ENCODE measurements at regions not wholly inside any gene's neighbourhood (a gene's known extent, or its start where the extent isn't known, plus 50 kb on each side); places are given as distances from the start of the nearest gene placed in this dataset.
"Not testable (repeated sequence)": the region's sequence is repeated elsewhere in the genome, so short reads cannot be mapped to it uniquely, and the experiment has no call there.

GRCh38 chr20:5492937-5493336 lies 117.9 kb downstream of the GPCPD1 start:
- Mint-ChIP-seq H3K36me3 (no peaks in the 10 kb centered on the region), H3K4me1 (ENCODE audit: low read depth in 2 of 2) (peaks cover 11 to 14% of the 10 kb centered on the region in 2 donors), H3K9me3 (no peaks in the 10 kb centered on the region), H3K27ac (no peak overlapping the region), H3K27me3 (peaks cover 0 to 12% of the 10 kb centered on the region in 2 donors), H3K4me3 (no peak overlapping the region)
- no peak for ATAC-seq
- no peak for DNase-seq (ENCODE audit: low spot score)

GRCh38 chr20:5491455-5491854 lies 119.4 kb downstream of the GPCPD1 start:
- Mint-ChIP-seq H3K4me3 (no peak overlapping the region), H3K27me3 (peaks cover 6 to 21% of the 10 kb centered on the region in 2 donors), H3K9me3 (no peaks in the 10 kb centered on the region), H3K4me1 (ENCODE audit: low read depth in 2 of 2) (peaks cover 14 to 21% of the 10 kb centered on the region in 2 donors), H3K36me3 (no peaks in the 10 kb centered on the region), H3K27ac (no peak overlapping the region)
- DNase-seq (ENCODE audit: low spot score) (no peak), ATAC-seq (no peak)

GRCh38 chr20:5489601-5490000 lies 121.2 kb downstream of the GPCPD1 start:
- peaks cover 8 to 24% of the 10 kb centered on the region in 2 donors for H3K27me3 Mint-ChIP-seq
- no peak overlapping the region for H3K27ac Mint-ChIP-seq
- peaks cover 20 to 28% of the 10 kb centered on the region in 2 donors for H3K4me1 Mint-ChIP-seq (ENCODE audit: low read depth in 2 of 2)
- DNase-seq (ENCODE audit: low spot score) (no peak), ATAC-seq (no peak)
- no peaks in the 10 kb centered on the region for H3K9me3 Mint-ChIP-seq
- H3K36me3 Mint-ChIP-seq, result no peaks in the 10 kb centered on the region
- no peak overlapping the region for H3K4me3 Mint-ChIP-seq

GRCh38 chr20:5488823-5489222 lies 122.0 kb downstream of the GPCPD1 start:
- Mint-ChIP-seq H3K27ac (peak overlapping the region in 1 of 2 donors; percentile 21), H3K4me1 (ENCODE audit: low read depth in 2 of 2) (peaks cover 20 to 28% of the 10 kb centered on the region in 2 donors), H3K27me3 (peaks cover 8 to 21% of the 10 kb centered on the region in 2 donors), H3K36me3 (no peaks in the 10 kb centered on the region), H3K9me3 (no peaks in the 10 kb centered on the region), H3K4me3 (no peak overlapping the region)
- no peak for DNase-seq (ENCODE audit: low spot score)
- ATAC-seq, result no peak

GRCh38 chr20:5486377-5487054 lies 124.3 kb downstream of the GPCPD1 start:
- no peak for DNase-seq (ENCODE audit: low spot score)
- peaks cover 8 to 21% of the 10 kb centered on the region in 2 donors for H3K27me3 Mint-ChIP-seq
- H3K4me3 Mint-ChIP-seq, result no peak overlapping the region
- ATAC-seq, result peak in 1 of 2 donors; percentile 57
- peaks cover 17 to 28% of the 10 kb centered on the region in 2 donors for H3K4me1 Mint-ChIP-seq (ENCODE audit: low read depth in 2 of 2)
- no peak overlapping the region for H3K27ac Mint-ChIP-seq
- H3K36me3 Mint-ChIP-seq, result no peaks in the 10 kb centered on the region
- H3K9me3 Mint-ChIP-seq, result no peaks in the 10 kb centered on the region

GRCh38 chr20:5484926-5485325 lies 125.9 kb downstream of the GPCPD1 start:
- no peak overlapping the region for H3K4me3 Mint-ChIP-seq
- H3K36me3 Mint-ChIP-seq, result no peaks in the 10 kb centered on the region
- peaks cover 9 to 18% of the 10 kb centered on the region in 2 donors for H3K4me1 Mint-ChIP-seq (ENCODE audit: low read depth in 2 of 2)
- no peaks in the 10 kb centered on the region for H3K9me3 Mint-ChIP-seq
- H3K27me3 Mint-ChIP-seq, result peaks cover 8 to 21% of the 10 kb centered on the region in 2 donors
- ATAC-seq (no peak), DNase-seq (ENCODE audit: low spot score) (no peak)
- H3K27ac Mint-ChIP-seq, result no peak overlapping the region

GRCh38 chr20:5484346-5484745 lies 126.5 kb downstream of the GPCPD1 start:
- Mint-ChIP-seq H3K4me3 (no peak overlapping the region), H3K36me3 (no peaks in the 10 kb centered on the region), H3K9me3 (no peaks in the 10 kb centered on the region), H3K27me3 (peaks cover 8 to 21% of the 10 kb centered on the region in 2 donors), H3K4me1 (ENCODE audit: low read depth in 2 of 2) (peaks cover 9 to 18% of the 10 kb centered on the region in 2 donors), H3K27ac (no peak overlapping the region)
- DNase-seq (ENCODE audit: low spot score) (no peak), ATAC-seq (no peak)

- ATAC-seq (no peak), DNase-seq (ENCODE audit: low spot score) (no peak)
- Mint-ChIP-seq H3K4me3 (no peak overlapping the region), H3K36me3 (no peaks in the 10 kb centered on the region), H3K9me3 (no peaks in the 10 kb centered on the region), H3K27me3 (peaks cover 11 to 19% of the 10 kb centered on the region in 2 donors), H3K27ac (no peak overlapping the region), H3K4me1 (ENCODE audit: low read depth in 2 of 2) (peaks cover 9 to 14% of the 10 kb centered on the region in 2 donors)
Measured at GRCh38 chr20:5482791-5483190, 128.0 kb downstream of the GPCPD1 start.

- DNase-seq (ENCODE audit: low spot score) (no peak), ATAC-seq (no peak)
- peaks cover 11 to 12% of the 10 kb centered on the region in 2 donors for H3K4me1 Mint-ChIP-seq (ENCODE audit: low read depth in 2 of 2)
- no peak overlapping the region for H3K27ac Mint-ChIP-seq
- no peaks in the 10 kb centered on the region for H3K9me3 Mint-ChIP-seq
- peaks cover 9 to 14% of the 10 kb centered on the region in 2 donors for H3K27me3 Mint-ChIP-seq
- no peaks in the 10 kb centered on the region for H3K36me3 Mint-ChIP-seq
- no peak overlapping the region for H3K4me3 Mint-ChIP-seq
Measured at GRCh38 chr20:5481872-5482271, 128.9 kb downstream of the GPCPD1 start.

GRCh38 chr20:5480824-5481600 lies 129.8 kb downstream of the GPCPD1 start:
- no peaks in the 10 kb centered on the region for H3K9me3 Mint-ChIP-seq
- ATAC-seq (no peak), DNase-seq (ENCODE audit: low spot score) (no peak)
- H3K36me3 Mint-ChIP-seq, result no peaks in the 10 kb centered on the region
- H3K27me3 Mint-ChIP-seq, result peaks cover 5 to 7% of the 10 kb centered on the region in 2 donors
- no peak overlapping the region for H3K4me3 Mint-ChIP-seq
- H3K4me1 Mint-ChIP-seq (ENCODE audit: low read depth in 2 of 2), result peaks cover 2 to 4% of the 10 kb centered on the region in 2 donors
- no peak overlapping the region for H3K27ac Mint-ChIP-seq

GRCh38 chr20:5474646-5475550 lies 135.9 kb downstream of the GPCPD1 start:
- Mint-ChIP-seq H3K36me3 (no peaks in the 10 kb centered on the region), H3K4me1 (ENCODE audit: low read depth in 2 of 2) (peaks cover 0 to 3% of the 10 kb centered on the region in 2 donors), H3K4me3 (no peak overlapping the region), H3K27ac (no peak overlapping the region), H3K9me3 (no peaks in the 10 kb centered on the region), H3K27me3 (peaks cover 3 to 6% of the 10 kb centered on the region in 2 donors)
- DNase-seq (ENCODE audit: low spot score) (no peak), ATAC-seq (no peak)

GRCh38 chr20:5471866-5472265 lies 138.9 kb downstream of the GPCPD1 start:
- H3K9me3 Mint-ChIP-seq; H3K4me3 Mint-ChIP-seq; H3K27ac Mint-ChIP-seq; H3K4me1 Mint-ChIP-seq (ENCODE audit: low read depth in 2 of 2); DNase-seq (ENCODE audit: low spot score); ATAC-seq; H3K36me3 Mint-ChIP-seq: not testable (repeated sequence)
- peaks cover 3 to 10% of the 10 kb centered on the region in 2 donors for H3K27me3 Mint-ChIP-seq

- H3K27me3 Mint-ChIP-seq, result peaks cover 3 to 10% of the 10 kb centered on the region in 2 donors
- ATAC-seq (no peak), DNase-seq (ENCODE audit: low spot score) (no peak)
- H3K4me1 Mint-ChIP-seq (ENCODE audit: low read depth in 2 of 2), result no peaks in the 10 kb centered on the region
- no peak overlapping the region for H3K27ac Mint-ChIP-seq
- no peaks in the 10 kb centered on the region for H3K36me3 Mint-ChIP-seq
- H3K4me3 Mint-ChIP-seq, result no peak overlapping the region
- H3K9me3 Mint-ChIP-seq, result no peaks in the 10 kb centered on the region
Measured at GRCh38 chr20:5471368-5471767, 139.4 kb downstream of the GPCPD1 start.

All from natural killer cell treated with Interleukin-12 subunit alpha and Interleukin-12 subunit beta and Interleukin-15 and Interleukin-18, amount 100 ng/mL, for 72 hours (primary cell).